Activated CD4-positive, alpha-beta T cell treated with anti-CD3 and anti-CD28 coated beads for 4 hours (primary cell): ENCODE measurements at regions not wholly inside any gene's neighbourhood (a gene's known extent, or its start where the extent isn't known, plus 50 kb on each side); places are given as distances from the start of the nearest gene placed in this dataset.
"Not testable (repeated sequence)": the region's sequence is repeated elsewhere in the genome, so short reads cannot be mapped to it uniquely, and the experiment has no call there.

ENCODE experiments used
- DNase-seq, 2 donors: peaks; one replicate each; pipeline ENCODE4 v3.0.0-alpha.2; 2020

- DNase-seq: no peak
Observed at GRCh38 chr9:80796632-80797031, 892.7 kb downstream of the TLE1 start.

- no peak for DNase-seq
Observed at GRCh38 chr9:80794197-80794596, 895.1 kb downstream of the TLE1 start.

DNA sequence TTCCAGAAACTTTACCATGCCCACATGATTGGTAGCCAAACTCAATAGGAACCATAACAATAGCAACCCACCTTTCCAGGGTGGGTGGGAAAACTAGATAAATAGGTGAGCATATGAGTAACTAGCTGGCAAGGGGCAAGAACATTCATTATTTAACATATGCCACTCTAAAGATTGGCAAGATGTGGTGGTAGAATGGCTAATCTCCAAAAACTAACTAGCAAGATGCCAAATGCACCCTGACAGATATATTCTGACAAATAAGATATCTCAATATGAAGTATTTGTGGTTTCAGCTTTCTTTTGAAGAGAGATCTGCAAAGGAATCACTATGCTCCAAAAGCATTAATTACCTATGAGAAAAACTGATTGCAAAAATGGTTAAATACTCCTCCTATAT lies 895.6 kb downstream of the TLE1 start:
- DNase-seq: no peak

DNA sequence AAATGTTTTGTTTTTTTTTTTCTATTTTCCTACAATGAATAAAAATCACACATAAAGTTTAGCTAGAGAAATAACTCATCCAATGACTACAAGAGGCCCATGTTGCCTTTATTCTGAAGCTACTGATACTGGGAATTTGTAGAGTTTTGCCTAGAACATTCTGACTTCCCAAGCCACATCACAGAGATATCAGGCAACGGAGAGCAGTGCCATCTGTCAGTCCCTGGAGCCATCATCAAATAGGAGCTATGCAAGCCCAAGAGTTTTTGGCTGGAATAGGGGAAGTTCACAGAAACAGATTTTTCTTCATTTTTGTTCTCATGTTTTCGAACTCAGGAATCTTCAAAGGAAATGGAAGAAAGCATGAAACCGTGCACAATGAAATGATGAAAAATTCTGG lies 896.6 kb downstream of the TLE1 start:
- no peak for DNase-seq

DNA sequence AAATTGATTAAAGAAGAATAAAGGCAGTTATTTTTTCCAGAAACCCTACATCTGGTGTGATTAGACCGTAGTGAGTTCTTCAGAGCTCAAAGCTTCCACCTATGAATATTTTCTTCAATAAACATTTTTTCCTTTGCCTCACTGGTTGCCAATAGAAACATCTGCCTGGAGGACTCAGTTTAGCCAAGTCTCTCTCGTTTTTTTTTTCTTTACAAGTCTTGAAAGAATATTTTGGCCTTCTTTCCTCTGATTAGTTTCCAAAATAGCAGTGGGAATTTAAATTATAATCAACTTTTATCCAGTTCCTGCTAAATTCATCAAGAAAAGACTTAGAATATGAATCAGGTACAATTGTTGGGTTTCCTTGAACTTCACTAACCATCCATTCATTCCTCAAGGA lies 897.5 kb downstream of the TLE1 start:
- DNase-seq: no peak

DNA sequence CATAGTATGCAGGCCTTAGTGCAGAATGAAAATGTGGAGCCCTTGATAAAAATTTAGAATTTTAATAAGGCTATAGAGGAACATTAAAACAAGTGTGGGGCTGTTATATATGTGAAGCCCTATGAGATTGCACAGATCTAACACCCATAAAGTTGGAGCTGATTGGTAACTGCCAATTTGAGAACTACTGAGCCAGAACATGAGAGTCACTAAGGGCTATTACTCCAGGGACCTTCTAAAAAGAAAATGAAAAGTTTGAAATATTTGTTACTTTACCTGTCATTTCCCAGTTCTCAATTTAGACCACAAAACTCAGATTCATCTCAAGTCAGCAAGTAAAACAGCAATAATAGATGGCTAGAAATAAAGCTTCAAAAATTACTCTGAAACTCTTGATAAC lies 898.6 kb downstream of the TLE1 start:
- DNase-seq: no peak

DNA sequence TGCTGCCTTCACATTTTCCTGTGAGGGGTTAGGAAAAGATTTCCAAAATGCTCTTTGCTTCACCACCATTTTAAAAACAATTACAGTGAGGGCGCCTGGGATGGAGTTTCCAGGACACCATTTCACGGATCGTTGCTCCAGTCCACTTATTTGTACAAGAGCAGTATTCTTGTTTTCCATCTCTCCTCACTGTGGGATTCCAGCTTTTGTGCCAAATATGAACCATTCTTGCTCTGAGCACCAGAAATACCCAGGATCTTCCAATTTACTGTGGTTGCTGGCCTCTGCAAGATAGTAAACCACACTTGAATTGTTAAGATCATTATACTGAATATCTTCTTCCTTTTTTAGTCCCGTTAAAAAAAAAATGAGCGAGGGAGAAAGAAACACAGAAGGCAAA lies 899.5 kb downstream of the TLE1 start:
- DNase-seq: no peak

GRCh38 chr9:80787636-80788035 lies 901.7 kb downstream of the TLE1 start:
- no peak for DNase-seq

GRCh38 chr9:80784647-80785046 lies 904.7 kb downstream of the TLE1 start:
- DNase-seq: no peak

DNA sequence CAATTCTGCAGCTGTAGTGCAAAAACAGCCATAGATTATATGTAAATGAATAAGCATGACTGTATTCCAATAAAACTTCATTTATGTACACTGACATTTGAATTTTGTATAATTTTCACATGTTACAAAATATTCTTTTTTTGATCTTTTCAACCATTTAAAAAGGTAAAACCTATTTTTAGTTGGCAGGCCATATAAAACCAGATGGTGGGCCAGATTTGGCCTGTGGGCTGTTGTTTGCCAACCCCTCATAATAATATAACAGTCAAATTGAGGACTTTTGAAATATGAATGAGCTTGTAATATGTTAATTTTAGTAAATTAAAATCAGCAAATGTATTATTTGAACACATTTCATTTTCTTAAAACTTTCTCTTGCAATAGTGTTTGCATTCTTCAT lies 913.4 kb downstream of the TLE1 start:
- no peak for DNase-seq

- no peak for DNase-seq
Observed at GRCh38 chr9:80775530-80775929, 913.8 kb downstream of the TLE1 start.

GRCh38 chr9:80771555-80772347 lies 917.6 kb downstream of the TLE1 start:
- no peak for DNase-seq

DNA sequence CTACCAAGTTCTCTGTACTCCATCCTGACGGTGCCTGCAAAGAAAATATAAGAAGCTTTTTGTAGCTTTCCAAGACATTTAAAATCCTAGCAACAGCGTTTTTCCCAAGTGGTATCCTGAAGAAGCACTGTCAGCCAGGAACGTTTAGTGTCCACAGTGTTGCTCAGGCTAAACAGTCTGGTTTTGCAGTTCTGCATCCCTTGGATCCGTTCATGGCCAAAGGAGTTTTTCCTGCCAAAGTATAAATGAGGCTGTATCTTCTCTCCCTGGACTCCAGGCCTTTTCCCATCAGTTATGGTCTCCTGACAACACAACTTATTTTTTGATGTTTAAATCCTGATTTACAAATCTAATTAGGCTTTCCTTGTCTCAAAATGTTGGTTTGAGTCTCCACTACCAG lies 925.8 kb downstream of the TLE1 start:
- no peak for DNase-seq

DNA sequence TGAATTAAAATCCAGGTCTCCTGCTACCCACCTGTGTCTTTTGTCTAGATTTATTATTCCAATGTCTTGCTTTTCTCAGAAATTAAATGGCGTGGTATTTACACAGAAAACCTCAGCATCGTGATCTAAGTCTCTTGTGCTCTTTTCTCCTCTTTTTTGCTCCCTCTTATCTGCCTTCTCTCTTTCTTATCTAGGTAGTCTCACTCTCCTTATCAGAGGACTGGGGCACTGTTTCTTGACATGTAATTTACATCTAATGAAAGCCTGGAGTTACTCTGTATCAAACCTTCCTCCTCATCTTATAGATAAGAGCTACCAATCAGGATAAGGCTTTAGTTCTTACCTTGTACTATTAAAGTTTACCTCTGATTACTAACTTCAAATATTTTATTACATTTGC lies 933.8 kb downstream of the TLE1 start:
- no peak for DNase-seq

DNA sequence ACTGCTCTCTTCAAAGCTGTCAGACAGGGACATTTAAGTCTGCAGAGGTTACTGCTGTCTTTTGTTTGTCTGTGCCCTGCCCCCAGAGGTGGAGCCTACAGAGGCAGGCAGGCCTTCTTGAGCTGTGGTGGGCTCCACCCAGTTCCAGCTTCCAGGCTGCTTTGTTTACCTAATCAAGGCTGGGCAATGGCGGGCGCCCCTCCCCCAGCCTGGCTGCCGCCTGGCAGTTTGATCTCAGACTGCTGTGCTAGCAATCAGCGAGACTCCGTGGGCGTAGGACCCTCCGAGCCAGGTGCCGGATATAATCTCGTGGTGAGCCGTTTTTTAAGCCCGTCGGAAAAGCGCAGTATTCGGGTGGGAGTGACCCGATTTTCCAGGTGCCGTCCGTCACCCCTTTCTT lies 942.3 kb downstream of the TLE1 start:
- not testable (repeated sequence) for DNase-seq

DNA sequence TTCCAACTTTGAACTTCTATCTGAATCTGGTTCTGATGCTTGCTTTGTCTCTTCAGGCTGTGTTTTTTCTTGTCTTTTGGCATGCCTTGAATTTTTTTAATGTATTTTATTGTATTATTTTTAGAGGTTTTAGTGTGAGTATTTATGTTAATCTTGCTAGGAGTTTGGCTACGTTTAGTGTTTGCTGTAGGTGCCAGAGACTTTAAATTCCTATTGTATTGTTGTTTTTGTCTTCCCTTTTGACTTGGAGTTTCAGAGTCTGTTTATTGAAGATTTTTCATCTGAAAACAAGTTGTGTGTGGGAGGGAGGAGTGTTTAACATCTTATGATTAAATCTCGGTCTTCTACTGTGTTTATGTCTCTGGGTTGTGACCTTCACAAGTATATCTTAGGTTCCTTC lies 956.8 kb downstream of the TLE1 start:
- DNase-seq: no peak

- no peak for DNase-seq
Observed at GRCh38 chr9:80720579-80720978, 968.8 kb downstream of the TLE1 start.

GRCh38 chr9:80707120-80707519 lies 982.2 kb downstream of the TLE1 start:
- no peak for DNase-seq

- DNase-seq: no peak
Observed at GRCh38 chr9:80701061-80701460, 988.3 kb downstream of the TLE1 start.

DNA sequence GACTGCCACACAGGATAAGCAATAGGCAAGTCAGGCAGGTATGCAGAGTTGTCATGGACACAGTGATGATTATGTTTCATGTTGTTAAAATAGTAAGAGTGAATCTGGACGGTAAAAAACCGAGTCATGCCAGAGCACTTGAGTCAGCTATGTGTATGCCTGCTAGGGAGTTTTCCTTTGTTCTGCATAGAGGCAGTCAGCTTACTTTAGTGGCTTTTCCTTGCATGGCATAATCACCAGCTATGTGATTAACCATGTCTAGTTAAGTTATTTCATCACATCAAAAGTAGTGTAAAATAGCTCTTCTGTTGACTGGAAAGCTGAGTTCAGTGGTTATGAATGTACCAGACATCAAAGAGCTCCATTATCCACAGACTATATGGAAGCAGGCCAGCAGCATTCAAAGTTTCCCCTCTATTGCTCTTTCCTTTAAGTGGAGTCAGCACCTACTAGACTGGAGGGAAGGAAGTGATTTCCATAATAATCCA lies 989.8 kb downstream of the TLE1 start:
- DNase-seq: no peak

- DNase-seq: no peak
Observed at GRCh38 chr9:80698725-80699410, 990.5 kb downstream of the TLE1 start.

- DNase-seq: no peak
Observed at GRCh38 chr9:80692751-80693150, 996.6 kb downstream of the TLE1 start.

GRCh38 chr9:80691229-80691628 lies 998.1 kb downstream of the TLE1 start:
- DNase-seq: no peak

DNA sequence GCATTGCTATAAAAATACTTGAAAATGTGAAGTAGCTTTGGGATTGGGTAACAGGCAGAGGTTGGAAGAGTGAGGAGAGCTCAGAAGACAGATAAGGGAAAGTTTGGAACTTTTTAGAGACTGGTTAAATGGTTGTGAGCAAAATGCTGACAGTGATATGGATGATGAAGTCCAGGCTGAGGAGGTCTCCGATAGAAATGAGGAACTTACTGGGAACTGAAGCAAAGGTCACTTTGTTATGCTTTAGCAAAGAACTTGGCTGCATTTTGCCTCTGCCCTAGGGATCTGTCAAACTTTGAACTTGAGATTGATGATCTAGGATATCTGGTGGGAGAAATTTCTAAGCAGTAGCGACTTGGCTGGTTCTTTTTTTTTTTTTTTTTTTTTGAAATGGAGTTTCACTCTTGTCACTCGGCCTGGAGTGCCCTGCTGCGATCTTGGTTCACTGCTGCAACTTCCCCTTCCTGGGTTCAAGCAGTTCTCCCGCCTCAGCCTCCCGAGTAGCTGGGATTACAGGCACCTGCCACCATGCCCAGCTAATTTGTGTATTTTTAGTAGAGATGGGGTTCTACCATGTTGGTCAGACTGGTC lies 998.9 kb downstream of the TLE1 start:
- no peak for DNase-seq
